HL-60 (cell line): ENCODE measurements at regions not wholly inside any gene's neighbourhood (a gene's known extent, or its start where the extent isn't known, plus 50 kb on each side); places are given as distances from the start of the nearest gene placed in this dataset.

ENCODE experiments used
- POLR2AphosphoS5 ChIP-seq: IDR thresholded peaks from 2 replicates; pipeline ENCODE4 v1.6.1; 2012; ENCODE audit warnings: low read depth
- TF ChIP-seq, protein P1 (sequence below): IDR thresholded peaks from one replicate; pipeline ENCODE4 v1.5.1; 2011; ENCODE audit warnings: low read length, control low read depth, inconsistent platforms; ENCODE audit not compliant: insufficient read depth

DNA sequence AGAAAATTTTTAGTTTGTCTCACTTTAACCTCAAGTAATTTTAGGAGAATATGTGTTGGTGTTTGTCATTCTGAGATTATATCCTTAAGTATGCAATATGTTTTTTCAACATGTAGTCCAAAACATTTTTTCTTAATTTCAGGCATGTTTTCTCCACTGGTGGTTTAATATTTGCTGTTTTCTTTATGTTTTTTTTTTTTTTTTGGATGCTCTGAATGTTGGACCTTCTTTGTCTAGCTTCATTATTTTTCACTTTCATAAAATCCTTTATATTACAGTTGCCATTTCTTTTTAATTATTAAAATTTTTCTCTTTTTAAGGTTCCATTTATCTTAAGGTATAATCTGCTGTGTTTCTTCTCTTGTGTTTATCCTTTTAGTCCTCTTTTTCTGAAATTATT, 342.2 kb upstream of the DUSP10 start:
- TF ChIP-seq, protein P1, sequence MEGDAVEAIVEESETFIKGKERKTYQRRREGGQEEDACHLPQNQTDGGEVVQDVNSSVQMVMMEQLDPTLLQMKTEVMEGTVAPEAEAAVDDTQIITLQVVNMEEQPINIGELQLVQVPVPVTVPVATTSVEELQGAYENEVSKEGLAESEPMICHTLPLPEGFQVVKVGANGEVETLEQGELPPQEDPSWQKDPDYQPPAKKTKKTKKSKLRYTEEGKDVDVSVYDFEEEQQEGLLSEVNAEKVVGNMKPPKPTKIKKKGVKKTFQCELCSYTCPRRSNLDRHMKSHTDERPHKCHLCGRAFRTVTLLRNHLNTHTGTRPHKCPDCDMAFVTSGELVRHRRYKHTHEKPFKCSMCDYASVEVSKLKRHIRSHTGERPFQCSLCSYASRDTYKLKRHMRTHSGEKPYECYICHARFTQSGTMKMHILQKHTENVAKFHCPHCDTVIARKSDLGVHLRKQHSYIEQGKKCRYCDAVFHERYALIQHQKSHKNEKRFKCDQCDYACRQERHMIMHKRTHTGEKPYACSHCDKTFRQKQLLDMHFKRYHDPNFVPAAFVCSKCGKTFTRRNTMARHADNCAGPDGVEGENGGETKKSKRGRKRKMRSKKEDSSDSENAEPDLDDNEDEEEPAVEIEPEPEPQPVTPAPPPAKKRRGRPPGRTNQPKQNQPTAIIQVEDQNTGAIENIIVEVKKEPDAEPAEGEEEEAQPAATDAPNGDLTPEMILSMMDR, result no peak
- no peak for TF ChIP-seq POLR2AphosphoS5
